GM10248 (cell line): ENCODE measurements at regions not wholly inside any gene's neighbourhood (a gene's known extent, or its start where the extent isn't known, plus 50 kb on each side); places are given as distances from the start of the nearest gene placed in this dataset.

ENCODE experiments used
- CTCF ChIA-PET: fragments of 300-600 bp; sonication (Branson Sonifier 250); formaldehyde crosslinking; extraction: SDS; loops from one replicate; lab custom pipeline; 2021; ENCODE audit warnings: antibody characterized with exemption; lab: Yijun Ruan, JAX
- POLR2A ChIA-PET: fragments of 350-650 bp; sonication (Branson Sonifier 250); formaldehyde crosslinking; extraction: SDS; loops from one replicate; lab custom pipeline; 2020; ENCODE audit warnings: antibody characterized with exemption; lab: Yijun Ruan, JAX
- DNase-seq: peaks from one replicate; pipeline ENCODE4 v3.0.0; 2012; ENCODE audit errors: extremely low spot score
- CTCF ChIP-seq: IDR thresholded peaks from 2 replicates; pipeline ENCODE4 v1.5.1; 2012; ENCODE audit warnings: mild to moderate bottlenecking, low read depth; ENCODE audit errors: extremely low read depth, missing control alignments, control extremely low read depth

DNA sequence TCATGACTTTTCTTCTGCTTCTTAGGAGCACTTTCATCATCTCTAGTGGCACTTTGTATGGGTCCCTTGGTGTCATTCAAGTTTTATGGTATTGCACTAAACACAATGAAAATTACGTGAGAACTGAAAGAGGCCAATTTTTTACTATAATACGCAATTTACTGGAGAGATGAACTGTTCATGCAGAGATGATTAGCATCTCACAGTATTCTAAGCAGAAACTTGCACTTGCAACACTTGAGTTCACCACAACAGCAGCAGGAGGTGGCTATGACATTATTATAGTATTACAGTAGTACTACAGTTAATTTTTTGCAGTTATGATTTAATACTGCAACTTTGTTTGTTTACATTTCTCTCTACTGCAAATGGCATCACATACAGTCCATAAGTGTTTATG is 793.1 kb upstream of the CRIM1 start:
- CTCF ChIA-PET = no interaction called here
- no peak for TF ChIP-seq CTCF
- POLR2A ChIA-PET = no interaction called here
- DNase-seq = no peak

DNA sequence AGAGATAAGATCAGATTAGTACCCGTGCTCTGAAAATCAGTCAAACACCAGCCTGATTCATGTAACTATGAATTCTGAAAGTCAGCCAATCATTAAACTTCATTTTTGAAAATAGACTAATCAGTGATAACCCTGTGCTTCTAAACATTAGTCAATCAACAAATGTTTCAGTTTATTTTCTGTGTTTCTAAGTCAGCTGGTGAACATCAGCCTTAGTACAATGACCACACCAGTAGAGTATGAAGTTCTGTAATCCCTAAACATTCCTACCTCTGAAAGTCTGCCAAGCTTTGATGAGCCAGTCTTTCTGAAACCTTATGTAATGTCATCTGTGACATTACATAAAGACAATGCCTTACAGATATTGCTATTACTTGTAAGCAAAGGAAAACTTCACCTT is 807.4 kb upstream of the CRIM1 start:
- DNase-seq = no peak
- ChIA-PET CTCF (no interaction called here), POLR2A (no interaction called here)
- TF ChIP-seq CTCF = no peak

DNA sequence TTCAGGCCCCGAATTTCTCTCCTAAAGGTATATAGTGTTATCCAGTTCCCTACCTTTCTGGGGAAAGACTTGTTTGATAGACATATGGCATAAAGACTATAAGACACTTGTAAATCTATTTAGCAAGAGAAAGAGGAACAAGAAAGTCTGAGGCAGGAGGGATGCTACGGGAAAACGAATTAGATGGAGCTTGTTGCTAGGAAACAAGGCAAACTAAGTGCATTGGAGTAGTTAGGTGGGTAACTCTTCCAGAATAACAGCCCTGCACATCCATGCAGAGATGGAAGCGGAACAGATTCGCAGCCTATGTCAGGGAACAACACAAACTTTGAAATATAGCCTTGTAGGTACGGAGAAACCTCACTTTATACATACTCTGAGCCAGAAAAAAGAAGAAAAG is 810.3 kb upstream of the CRIM1 start:
- ChIA-PET POLR2A (no interaction called here), CTCF (no interaction called here)
- TF ChIP-seq CTCF = no peak
- DNase-seq = no peak

DNA sequence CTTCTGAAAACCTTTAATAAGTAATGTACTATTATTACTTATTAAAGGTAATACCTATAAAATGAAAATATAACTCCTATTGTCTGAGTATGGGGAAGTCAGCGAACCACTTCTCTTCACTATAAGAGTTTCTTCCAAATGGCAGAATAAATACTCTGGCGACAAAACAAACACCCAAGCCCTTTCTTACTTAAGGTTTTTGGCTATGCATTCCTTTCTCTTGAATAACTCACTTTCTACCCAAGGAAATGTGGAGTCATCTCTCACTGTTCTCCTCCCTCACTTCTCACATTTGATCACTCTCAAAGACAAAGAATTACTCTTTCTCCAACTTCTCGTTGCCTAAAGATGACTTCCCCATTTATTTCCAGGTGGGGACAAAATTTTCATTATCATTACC is 816.8 kb upstream of the CRIM1 start:
- ChIA-PET POLR2A (no interaction called here), CTCF (no interaction called here)
- DNase-seq = no peak
- TF ChIP-seq CTCF = no peak

- POLR2A ChIA-PET = no interaction called here
Observed at GRCh38 chr2:35530615-35531135, 824.9 kb upstream of the CRIM1 start.

DNA sequence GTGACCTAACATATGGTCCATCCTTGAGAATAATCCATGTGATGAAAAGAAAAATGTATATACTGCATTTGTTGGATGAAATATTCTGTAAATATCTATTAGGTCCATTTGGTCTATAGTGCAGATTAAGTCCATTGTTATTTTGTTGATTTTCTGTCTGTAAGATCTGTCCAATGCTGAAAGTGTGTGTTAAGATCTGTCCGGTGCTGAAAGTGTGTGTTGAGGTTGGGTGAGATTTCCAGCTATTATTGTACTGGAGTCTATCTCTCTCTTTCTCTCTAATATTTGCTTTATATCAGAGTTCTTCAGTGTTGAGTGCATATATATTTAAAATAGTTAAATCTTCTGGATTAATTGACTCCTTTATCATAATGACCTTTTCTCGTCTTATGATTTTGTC is 828.8 kb upstream of the CRIM1 start:
- CTCF ChIA-PET = no interaction called here
- no peak for TF ChIP-seq CTCF
- DNase-seq = no peak
- POLR2A ChIA-PET = no interaction called here

More at GRCh38 chr2:35530615-35531135, 824.9 kb upstream of the CRIM1 start:
- no peak for TF ChIP-seq CTCF
- DNase-seq = no peak
- CTCF ChIA-PET = no interaction called here

GRCh38 chr2:35522450-35522849 is 833.1 kb upstream of the CRIM1 start:
- POLR2A ChIA-PET = no interaction called here
- no peak for DNase-seq
- CTCF ChIA-PET = no interaction called here
- TF ChIP-seq CTCF = no peak
